Duodenal mucosa (tissue), 2 donors: ENCODE measurements at regions not wholly inside any gene's neighbourhood (a gene's known extent, or its start where the extent isn't known, plus 50 kb on each side); places are given as distances from the start of the nearest gene placed in this dataset.

Experiments used
- H3K27ac ChIP-seq: one replicate; pipeline ENCODE4 v1.7.0; 2013; ENCODE audit warnings: low read depth, low read length
- H3K27me3 ChIP-seq, 2 donors: one replicate each; pipeline ENCODE4 v1.7.0; 2013; ENCODE audit warnings: low read length in 2 of 2, control low read depth in 1 of 2; ENCODE audit not compliant: insufficient read depth in 2 of 2, control insufficient read depth in 1 of 2
- H3K36me3 ChIP-seq, 2 donors: one replicate each; pipeline ENCODE4 v1.7.0; 2013; ENCODE audit warnings: low read length in 2 of 2, control low read depth in 1 of 2; ENCODE audit not compliant: insufficient read depth in 2 of 2, control insufficient read depth in 1 of 2
- H3K4me1 ChIP-seq, 2 donors: one replicate each; pipeline ENCODE4 v1.7.0; 2013; ENCODE audit warnings: low read length in 2 of 2, control low read depth in 1 of 2; ENCODE audit not compliant: insufficient read depth in 2 of 2, control insufficient read depth in 1 of 2
- H3K4me3 ChIP-seq, 2 donors: one replicate each; pipeline ENCODE4 v1.7.0; 2013; ENCODE audit warnings: low read length in 2 of 2, low read depth in 1 of 2
- H3K9ac ChIP-seq, 2 donors: one replicate each; pipeline ENCODE4 v1.7.0; 2013; ENCODE audit warnings: low read length in 2 of 2, low read depth in 1 of 2
- H3K9me3 ChIP-seq, 2 donors: one replicate each; pipeline ENCODE4 v1.7.0; 2013; ENCODE audit warnings: low read length in 2 of 2, control low read depth in 1 of 2; ENCODE audit not compliant: control insufficient read depth in 1 of 2

DNA sequence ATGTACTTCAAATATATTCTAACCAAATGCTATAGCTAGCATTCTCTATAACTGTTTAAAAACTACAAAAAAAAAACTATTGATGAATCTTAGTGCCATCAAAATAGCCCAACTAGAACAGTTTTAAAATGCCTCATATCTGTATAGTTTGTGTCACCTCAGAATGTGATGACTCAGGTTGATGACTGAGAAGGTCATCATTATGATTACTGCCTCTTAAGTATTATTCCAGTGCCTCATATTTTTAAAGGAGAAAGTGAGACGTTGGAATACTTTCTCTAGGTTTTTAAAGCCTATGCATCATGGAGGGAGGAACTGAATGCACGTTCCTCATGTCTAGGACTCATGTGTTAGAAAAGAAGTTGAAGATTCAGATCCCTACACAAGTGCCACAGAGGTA is 88.2 kb downstream of the TMA16 start:
- no peak overlapping the region for H3K9ac ChIP-seq
- no peaks in the 10 kb centered on the region for H3K9me3 ChIP-seq
- no peaks in the 10 kb centered on the region for H3K36me3 ChIP-seq
- no peak overlapping the region for H3K27ac ChIP-seq
- H3K4me1 ChIP-seq, result no peaks in the 10 kb centered on the region
- H3K27me3 ChIP-seq, result no peaks in the 10 kb centered on the region
- no peak overlapping the region for H3K4me3 ChIP-seq

GRCh38 chr4:163587867-163588266 is 93.4 kb downstream of the TMA16 start:
- no peaks in the 10 kb centered on the region for H3K9me3 ChIP-seq
- H3K9ac ChIP-seq, result no peak overlapping the region
- H3K27me3 ChIP-seq, result no peaks in the 10 kb centered on the region
- H3K27ac ChIP-seq, result no peak overlapping the region
- H3K4me3 ChIP-seq, result no peak overlapping the region
- H3K36me3 ChIP-seq, result no peaks in the 10 kb centered on the region
- no peaks in the 10 kb centered on the region for H3K4me1 ChIP-seq

DNA sequence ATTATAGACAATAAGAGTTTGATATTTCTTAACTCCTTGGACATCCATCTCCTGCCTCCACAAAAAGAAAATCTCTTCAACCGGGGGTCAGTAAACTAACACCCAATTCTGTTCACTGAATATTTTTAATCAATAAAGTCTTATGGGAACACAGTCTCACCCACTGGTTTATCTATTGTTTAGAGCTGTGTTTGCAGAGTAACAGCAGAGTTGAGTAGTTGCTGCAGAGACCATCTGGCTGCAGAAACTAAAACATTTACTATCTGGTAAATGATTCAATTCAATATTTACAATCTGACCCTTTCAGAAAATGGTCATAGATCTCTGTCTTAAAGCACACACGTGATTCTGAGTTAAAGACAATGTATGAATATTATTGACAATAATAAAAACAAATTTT is 94.0 kb downstream of the TMA16 start:
- Histone ChIP-seq H3K9ac (no peak overlapping the region), H3K4me1 (no peaks in the 10 kb centered on the region), H3K27ac (no peak overlapping the region), H3K9me3 (no peaks in the 10 kb centered on the region), H3K36me3 (no peaks in the 10 kb centered on the region), H3K4me3 (no peak overlapping the region), H3K27me3 (no peaks in the 10 kb centered on the region)

GRCh38 chr4:163590103-163590502 is 95.6 kb downstream of the TMA16 start:
- Histone ChIP-seq H3K4me1 (no peaks in the 10 kb centered on the region), H3K9me3 (no peaks in the 10 kb centered on the region), H3K27ac (no peak overlapping the region), H3K9ac (no peak overlapping the region), H3K4me3 (no peak overlapping the region), H3K36me3 (no peaks in the 10 kb centered on the region), H3K27me3 (no peaks in the 10 kb centered on the region)

GRCh38 chr4:163590619-163591264 is 96.3 kb downstream of the TMA16 start:
- Histone ChIP-seq H3K9ac (no peak overlapping the region), H3K27me3 (no peaks in the 10 kb centered on the region), H3K9me3 (no peaks in the 10 kb centered on the region), H3K36me3 (no peaks in the 10 kb centered on the region), H3K4me1 (no peaks in the 10 kb centered on the region), H3K27ac (no peak overlapping the region), H3K4me3 (no peak overlapping the region)

DNA sequence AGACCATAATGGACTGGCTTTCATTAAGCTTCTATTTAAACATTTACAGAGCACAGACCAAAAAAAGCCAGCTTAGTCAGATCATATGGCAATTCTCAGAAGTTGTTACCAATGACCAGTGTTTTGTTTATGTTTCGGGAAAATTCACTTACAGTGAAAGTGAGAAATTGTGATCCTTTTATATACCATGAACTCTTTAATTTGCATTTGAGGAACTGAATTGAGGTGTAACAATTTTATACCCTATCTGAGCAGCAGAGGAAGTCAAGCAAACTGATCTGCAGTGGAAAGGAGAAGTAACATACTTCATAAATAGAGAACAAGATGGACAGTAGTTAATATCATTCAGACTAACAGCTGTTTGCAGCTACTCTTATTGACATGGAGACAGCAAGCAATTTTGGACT is 97.1 kb downstream of the TMA16 start:
- H3K4me1 ChIP-seq, result no peaks in the 10 kb centered on the region
- no peaks in the 10 kb centered on the region for H3K36me3 ChIP-seq
- no peak overlapping the region for H3K4me3 ChIP-seq
- H3K9ac ChIP-seq, result no peak overlapping the region
- H3K9me3 ChIP-seq, result no peaks in the 10 kb centered on the region
- no peak overlapping the region for H3K27ac ChIP-seq
- no peaks in the 10 kb centered on the region for H3K27me3 ChIP-seq

DNA sequence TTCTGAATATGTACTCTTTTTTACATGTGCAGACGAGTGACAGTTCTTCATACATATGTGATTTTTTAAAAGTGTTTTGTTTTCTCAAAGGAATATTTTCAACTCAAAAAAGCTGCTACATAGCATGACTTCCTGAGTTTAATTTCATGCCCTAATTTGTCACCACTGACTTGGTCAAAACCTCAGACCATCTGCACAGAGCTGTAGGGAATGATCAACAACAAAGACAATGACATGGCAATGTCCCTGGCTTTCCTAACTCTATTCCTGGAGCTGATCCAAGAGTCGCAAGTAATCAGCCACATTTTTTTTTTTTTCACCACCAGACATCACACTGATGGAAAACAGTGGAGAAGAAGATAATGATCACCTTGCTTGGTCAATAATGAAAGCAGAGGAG is 97.7 kb downstream of the TMA16 start:
- Histone ChIP-seq H3K4me3 (no peak overlapping the region), H3K36me3 (no peaks in the 10 kb centered on the region), H3K4me1 (no peaks in the 10 kb centered on the region), H3K9ac (no peak overlapping the region), H3K27me3 (no peaks in the 10 kb centered on the region), H3K9me3 (no peaks in the 10 kb centered on the region), H3K27ac (no peak overlapping the region)

DNA sequence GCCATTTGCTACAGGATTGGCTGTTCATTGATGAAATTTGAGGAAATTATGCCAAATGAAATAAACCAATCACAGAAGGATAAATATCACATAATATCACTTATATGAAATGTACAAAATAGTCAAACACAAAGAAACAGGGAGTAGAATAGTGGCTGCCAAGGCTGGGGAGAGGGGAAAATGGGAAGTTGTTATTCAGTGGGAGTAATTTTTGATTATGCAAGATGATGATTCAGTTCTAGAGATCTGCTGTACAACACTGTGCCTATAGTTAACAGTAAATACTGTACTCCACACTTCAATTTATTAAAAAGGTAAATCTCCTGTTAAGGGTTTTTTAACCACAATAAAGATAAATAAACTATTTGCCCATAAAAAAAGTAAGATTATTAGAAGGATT is 101.1 kb downstream of the TMA16 start:
- no peak overlapping the region for H3K9ac ChIP-seq
- H3K4me1 ChIP-seq, result no peaks in the 10 kb centered on the region
- no peak overlapping the region for H3K27ac ChIP-seq
- H3K27me3 ChIP-seq, result no peaks in the 10 kb centered on the region
- H3K9me3 ChIP-seq, result no peaks in the 10 kb centered on the region
- no peaks in the 10 kb centered on the region for H3K36me3 ChIP-seq
- H3K4me3 ChIP-seq, result no peak overlapping the region

- Histone ChIP-seq H3K27me3 (no peaks in the 10 kb centered on the region), H3K36me3 (no peaks in the 10 kb centered on the region), H3K4me1 (no peaks in the 10 kb centered on the region), H3K4me3 (no peak overlapping the region), H3K9ac (no peak overlapping the region), H3K9me3 (no peaks in the 10 kb centered on the region), H3K27ac (no peak overlapping the region)
Measured at GRCh38 chr4:163598028-163598427, 103.5 kb downstream of the TMA16 start.

DNA sequence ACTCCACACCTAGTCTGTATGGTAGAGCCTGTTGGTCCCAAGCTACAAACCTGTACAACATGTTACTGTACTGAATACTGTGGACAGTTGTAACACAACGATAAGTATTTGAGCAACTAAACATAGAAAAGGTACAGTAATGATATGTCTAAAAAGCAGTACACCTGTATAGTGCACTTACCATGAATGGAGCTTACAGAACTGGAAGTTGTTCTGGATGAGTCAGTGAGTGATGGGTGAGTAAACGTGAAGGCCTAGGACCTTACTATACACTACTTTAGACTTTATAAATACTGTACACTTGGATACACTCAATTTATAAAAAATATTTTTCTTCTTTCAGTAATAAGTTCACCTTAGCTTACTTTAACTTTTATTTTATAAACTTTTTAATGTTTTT is 104.0 kb downstream of the TMA16 start:
- H3K9ac ChIP-seq, result no peak overlapping the region
- H3K27ac ChIP-seq, result no peak overlapping the region
- H3K9me3 ChIP-seq, result no peaks in the 10 kb centered on the region
- H3K36me3 ChIP-seq, result no peaks in the 10 kb centered on the region
- no peak overlapping the region for H3K4me3 ChIP-seq
- no peaks in the 10 kb centered on the region for H3K27me3 ChIP-seq
- H3K4me1 ChIP-seq, result no peaks in the 10 kb centered on the region

DNA sequence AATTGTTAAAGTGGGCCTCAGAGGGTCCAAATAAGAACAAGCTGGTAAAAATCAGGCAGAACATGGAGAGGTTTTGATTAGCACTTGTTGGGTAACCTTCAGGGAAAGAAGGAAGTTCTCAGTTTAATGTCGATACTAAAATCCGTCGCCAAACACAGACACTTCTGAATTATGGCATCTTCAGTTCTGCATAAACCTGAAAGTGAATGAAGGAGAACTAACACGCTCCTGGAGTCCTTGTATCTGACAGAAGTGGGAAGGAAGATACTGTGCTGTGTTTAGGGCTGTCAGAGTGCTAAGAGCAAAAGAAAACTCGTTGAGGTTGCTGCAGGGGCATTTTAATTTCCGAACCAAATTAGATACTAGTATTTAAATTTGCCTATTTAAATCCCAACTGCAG is 106.2 kb downstream of the TMA16 start:
- no peak overlapping the region for H3K9ac ChIP-seq
- no peaks in the 10 kb centered on the region for H3K4me1 ChIP-seq
- H3K27me3 ChIP-seq, result no peaks in the 10 kb centered on the region
- no peaks in the 10 kb centered on the region for H3K9me3 ChIP-seq
- no peak overlapping the region for H3K4me3 ChIP-seq
- no peaks in the 10 kb centered on the region for H3K36me3 ChIP-seq
- H3K27ac ChIP-seq, result no peak overlapping the region
